ENCODE measurements at regions not wholly inside any gene's neighbourhood (a gene's known extent, or its start where the extent isn't known, plus 50 kb on each side); places are given as distances from the start of the nearest gene placed in this dataset.
A peak's percentile ranks its signal among the peaks of the same experiment; 100 is the strongest.

- no peak for DNase-seq
Observed at GRCh38 chr4:152269448-152270191, 266.3 kb downstream of the FBXW7 start.

- no peak for DNase-seq
Observed at GRCh38 chr4:152267811-152268210, 268.1 kb downstream of the FBXW7 start.

- DNase-seq: no peak
Observed at GRCh38 chr4:152266831-152267480, 268.9 kb downstream of the FBXW7 start.

- DNase-seq: no peak
Observed at GRCh38 chr4:152265149-152265621, 270.7 kb downstream of the FBXW7 start.

- no peak for DNase-seq
Observed at GRCh38 chr4:152264106-152264505, 271.8 kb downstream of the FBXW7 start.

GRCh38 chr4:152259866-152260265 lies 276.0 kb downstream of the FBXW7 start:
- no peak for DNase-seq

GRCh38 chr4:152258804-152259708 lies 276.8 kb downstream of the FBXW7 start:
- DNase-seq: no peak

- DNase-seq: no peak
Observed at GRCh38 chr4:152258391-152258790, 277.5 kb downstream of the FBXW7 start.

GRCh38 chr4:152257601-152258066 lies 278.3 kb downstream of the FBXW7 start:
- DNase-seq: peak; percentile 6

GRCh38 chr4:152256996-152257395 lies 278.9 kb downstream of the FBXW7 start:
- no peak for DNase-seq

GRCh38 chr4:152255437-152255836 lies 280.5 kb downstream of the FBXW7 start:
- peak; percentile 5 for DNase-seq

- DNase-seq: no peak
Observed at GRCh38 chr4:152248347-152248746, 287.5 kb downstream of the FBXW7 start.

- DNase-seq: no peak
Observed at GRCh38 chr4:152247271-152247975, 288.5 kb downstream of the FBXW7 start.

- no peak for DNase-seq
Observed at GRCh38 chr4:152246659-152247058, 289.2 kb downstream of the FBXW7 start.

GRCh38 chr4:152245680-152246079 lies 290.2 kb downstream of the FBXW7 start:
- no peak for DNase-seq

GRCh38 chr4:152244659-152245058 lies 291.2 kb downstream of the FBXW7 start:
- DNase-seq: no peak

GRCh38 chr4:152243896-152244595 lies 291.8 kb downstream of the FBXW7 start:
- peak; percentile 9 for DNase-seq

GRCh38 chr4:152243206-152243605 lies 292.7 kb downstream of the FBXW7 start:
- DNase-seq: peak; percentile 3

- no peak for DNase-seq
Observed at GRCh38 chr4:152240232-152240631, 295.7 kb downstream of the FBXW7 start.

GRCh38 chr4:152239216-152239615 lies 296.7 kb downstream of the FBXW7 start:
- DNase-seq: no peak

- no peak for DNase-seq
Observed at GRCh38 chr4:152236519-152237056, 299.3 kb downstream of the FBXW7 start.

- no peak for DNase-seq
Observed at GRCh38 chr4:152235718-152236117, 300.2 kb downstream of the FBXW7 start.
